Stimulated activated CD4-positive, alpha-beta T cell treated with anti-CD3 and anti-CD28 coated beads, Interleukin-15, amount 100 ng/mL, for 48 hours (primary cell): ENCODE measurements at regions not wholly inside any gene's neighbourhood (a gene's known extent, or its start where the extent isn't known, plus 50 kb on each side); places are given as distances from the start of the nearest gene placed in this dataset.
"Not testable (repeated sequence)": the region's sequence is repeated elsewhere in the genome, so short reads cannot be mapped to it uniquely, and the experiment has no call there.

Experiments used
- DNase-seq, 2 donors: peaks; one replicate each; pipeline ENCODE4 v3.0.0-alpha.2; 2020; ENCODE audit warnings: low read depth in 2 of 2

GRCh38 chr14:82565825-82566224 is 1032.2 kb upstream of the SEL1L start:
- no peak for DNase-seq

DNA sequence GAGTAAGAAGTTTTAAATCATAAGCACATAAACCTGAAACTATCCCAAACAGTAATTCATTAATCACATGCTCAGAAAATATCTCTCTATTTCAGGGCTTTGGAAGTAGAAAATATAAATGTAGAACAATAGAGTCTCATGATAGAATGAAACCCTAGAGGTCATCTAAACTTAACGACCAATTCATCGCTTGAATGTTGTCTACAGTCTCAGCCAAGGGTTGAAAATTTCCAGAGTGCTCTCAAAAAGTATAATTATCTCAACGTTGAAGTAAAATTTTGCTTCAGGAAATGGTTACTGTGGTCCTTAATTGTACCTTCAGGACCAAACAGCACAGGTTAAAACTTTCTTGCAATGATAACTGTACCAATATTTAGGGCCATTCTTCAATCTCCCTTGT is 1053.6 kb upstream of the SEL1L start:
- DNase-seq = no peak

- no peak for DNase-seq
Measured at GRCh38 chr14:82595466-82595865, 1061.8 kb upstream of the SEL1L start.

DNA sequence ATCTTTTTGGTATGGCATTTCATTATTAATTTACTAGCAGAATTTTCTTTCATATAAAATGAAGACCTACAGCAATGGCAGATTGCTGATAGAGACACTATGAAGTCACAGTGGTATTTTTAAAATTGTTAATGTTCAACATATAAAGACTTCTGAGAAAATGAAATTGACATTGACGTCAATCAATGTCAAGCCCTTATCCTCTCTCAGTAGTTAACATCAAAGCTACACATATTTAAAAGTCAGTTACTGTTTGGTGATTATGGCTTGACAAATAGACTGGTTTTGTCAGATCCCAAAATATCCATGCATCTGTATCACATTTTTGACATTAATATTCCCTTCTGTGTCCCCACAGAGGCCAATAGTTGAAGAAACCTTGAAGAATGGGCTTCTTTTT is 1069.1 kb upstream of the SEL1L start:
- no peak for DNase-seq

- DNase-seq = no peak
Measured at GRCh38 chr14:82604819-82605218, 1071.2 kb upstream of the SEL1L start.

DNA sequence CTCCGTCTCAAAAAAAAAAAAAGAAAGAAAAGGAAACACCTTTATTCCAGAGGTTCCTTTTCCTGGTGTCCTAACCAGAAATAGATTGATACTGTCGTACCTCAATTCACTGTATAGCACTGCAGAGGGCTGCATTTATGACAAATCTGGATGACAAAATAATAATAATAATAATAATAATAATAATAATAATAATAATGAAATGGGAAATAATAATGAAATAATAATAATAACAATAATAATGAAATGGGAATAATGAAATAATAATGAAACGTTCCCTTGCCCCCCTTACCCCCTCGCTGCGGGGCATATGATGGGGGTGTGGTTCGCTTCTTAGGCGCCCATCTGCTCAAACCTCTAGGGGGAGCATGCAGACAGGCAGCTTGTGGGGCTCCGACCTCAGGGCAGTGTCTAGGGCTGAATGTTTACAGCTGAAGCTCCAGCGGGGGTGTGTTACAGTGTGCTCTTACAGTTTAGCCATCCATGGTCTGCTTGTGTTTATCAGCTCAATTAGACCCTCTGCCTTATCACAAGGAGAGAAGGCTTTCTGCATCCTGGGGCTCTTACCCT is 1088.3 kb upstream of the SEL1L start:
- no peak for DNase-seq

GRCh38 chr14:82626156-82627066 is 1092.8 kb upstream of the SEL1L start:
- DNase-seq = no peak

- DNase-seq = no peak
Measured at GRCh38 chr14:82635915-82636314, 1102.3 kb upstream of the SEL1L start.

- no peak for DNase-seq
Measured at GRCh38 chr14:82636426-82636825, 1102.8 kb upstream of the SEL1L start.

DNA sequence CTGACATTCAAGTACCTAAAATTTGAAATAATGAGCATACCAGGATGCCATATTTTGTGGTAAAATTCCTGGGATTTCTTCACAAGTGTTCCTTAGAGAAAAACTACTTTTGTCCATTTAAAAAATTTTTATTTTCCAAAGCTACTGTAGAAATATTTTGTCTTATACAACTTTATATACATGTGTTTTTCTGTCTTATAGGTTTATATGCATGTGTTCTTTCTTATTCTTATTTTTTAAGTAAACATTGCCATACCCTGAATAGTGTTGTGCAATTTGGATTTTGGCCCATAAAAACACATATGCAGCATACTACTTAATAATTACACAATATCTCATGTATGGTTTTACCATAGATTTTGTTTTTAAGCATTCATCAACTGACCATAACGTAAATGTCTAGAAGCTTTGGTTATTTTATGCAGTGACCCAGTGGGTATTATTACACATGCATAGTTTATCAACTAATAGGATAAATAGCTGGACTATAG is 1107.4 kb upstream of the SEL1L start:
- no peak for DNase-seq

DNA sequence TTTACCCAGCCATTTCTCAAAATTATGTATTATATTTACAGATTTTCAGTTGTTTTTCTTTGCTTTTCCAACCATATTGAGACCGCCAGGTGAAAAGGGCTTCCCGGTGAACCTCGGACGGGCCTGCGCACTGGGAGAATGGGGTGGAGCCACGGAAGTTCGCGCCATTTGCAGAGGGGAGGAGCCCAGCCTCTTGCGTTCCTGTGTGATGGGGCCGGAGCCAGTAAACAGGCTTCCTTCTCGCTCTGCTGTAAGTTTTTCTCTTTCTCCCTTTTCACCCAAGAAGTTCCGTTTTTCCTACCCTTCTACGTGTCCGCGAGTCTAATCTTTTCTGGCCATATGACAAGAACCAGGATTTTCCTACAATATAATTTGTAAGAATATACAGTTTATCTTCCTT is 1108.8 kb upstream of the SEL1L start:
- peak in 1 of 2 donors; percentile 0 for DNase-seq

GRCh38 chr14:82647088-82647810 is 1113.6 kb upstream of the SEL1L start:
- DNase-seq = no peak

- no peak for DNase-seq
Measured at GRCh38 chr14:82655770-82656169, 1122.1 kb upstream of the SEL1L start.

GRCh38 chr14:82657186-82657675 is 1123.6 kb upstream of the SEL1L start:
- DNase-seq = no peak

GRCh38 chr14:82661258-82661657 is 1127.6 kb upstream of the SEL1L start:
- no peak for DNase-seq

DNA sequence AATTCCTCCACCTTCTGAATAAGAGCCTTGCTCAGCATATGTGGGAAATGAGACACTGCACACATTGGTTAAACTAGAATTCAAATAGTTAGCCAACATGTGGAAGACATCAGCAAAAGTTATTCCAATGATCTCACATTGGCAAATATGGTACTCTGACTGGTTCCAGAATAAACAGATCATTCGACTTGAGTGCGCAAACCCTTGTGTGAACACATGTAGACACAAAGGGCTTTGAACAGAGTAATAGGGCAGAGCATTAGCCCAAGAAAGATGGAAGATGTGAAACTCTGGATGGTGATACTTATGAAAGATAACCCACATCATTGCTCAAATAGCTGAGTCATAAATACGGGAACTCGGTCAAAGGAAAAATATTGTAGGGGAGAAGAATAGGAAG is 1133.4 kb upstream of the SEL1L start:
- no peak for DNase-seq

DNA sequence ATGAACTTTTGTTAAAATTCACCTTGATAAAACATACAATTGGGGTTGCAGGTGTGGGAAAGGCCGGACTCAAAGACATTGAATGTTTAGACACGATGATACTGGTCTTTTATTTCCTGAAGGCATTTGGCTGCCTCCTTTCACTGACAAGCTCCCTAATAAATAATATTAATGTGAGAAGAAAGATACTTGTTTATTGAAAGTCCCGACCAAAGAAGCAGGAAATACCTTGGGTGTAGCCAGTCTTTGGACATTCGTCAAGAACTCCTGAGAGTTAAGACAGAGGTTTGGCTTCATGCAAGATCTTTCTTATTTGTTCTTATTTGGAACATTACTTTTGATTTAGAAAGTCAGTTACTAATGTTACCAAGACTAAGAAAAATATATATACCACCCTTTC is 1133.8 kb upstream of the SEL1L start:
- no peak for DNase-seq

GRCh38 chr14:82676403-82676802 is 1142.8 kb upstream of the SEL1L start:
- no peak for DNase-seq

DNA sequence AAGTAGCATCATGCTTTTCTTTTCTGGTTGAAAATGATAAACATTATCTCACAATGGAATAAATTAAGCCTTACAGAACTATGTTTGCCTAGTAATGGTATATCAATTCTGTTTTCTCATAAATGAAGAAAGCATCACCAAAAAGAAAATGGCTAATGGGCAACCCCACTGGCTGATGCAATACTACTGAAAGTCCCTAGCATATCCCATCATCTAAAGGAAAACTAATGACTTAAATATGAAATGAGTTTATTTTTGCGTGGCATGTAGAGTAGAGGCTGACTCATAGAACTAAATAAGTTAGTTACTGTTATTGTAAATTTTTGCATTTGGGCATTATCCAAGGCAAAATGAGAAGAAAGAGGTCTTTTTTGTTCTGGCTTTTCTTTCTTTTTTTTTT is 1156.3 kb upstream of the SEL1L start:
- no peak for DNase-seq

DNA sequence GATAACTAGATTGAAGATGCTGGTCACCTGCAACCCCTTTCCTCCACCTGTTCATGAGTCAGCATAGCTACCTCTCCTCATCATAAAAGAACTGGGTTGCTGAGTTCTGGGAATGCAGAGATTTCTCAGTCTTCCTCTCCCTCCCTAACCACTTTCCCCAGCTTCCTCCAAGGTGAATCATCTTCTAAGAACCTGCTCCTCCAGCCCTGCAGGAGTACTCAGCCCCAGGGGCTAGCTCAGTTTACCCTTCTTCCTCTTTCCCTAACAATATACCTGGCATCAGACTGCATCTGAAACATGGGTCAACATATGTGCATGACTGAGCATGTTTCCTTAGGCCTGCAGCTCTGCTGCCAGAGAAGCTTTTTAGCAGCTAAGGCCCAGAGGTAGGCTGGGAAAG is 1157.5 kb upstream of the SEL1L start:
- DNase-seq = not testable (repeated sequence)

DNA sequence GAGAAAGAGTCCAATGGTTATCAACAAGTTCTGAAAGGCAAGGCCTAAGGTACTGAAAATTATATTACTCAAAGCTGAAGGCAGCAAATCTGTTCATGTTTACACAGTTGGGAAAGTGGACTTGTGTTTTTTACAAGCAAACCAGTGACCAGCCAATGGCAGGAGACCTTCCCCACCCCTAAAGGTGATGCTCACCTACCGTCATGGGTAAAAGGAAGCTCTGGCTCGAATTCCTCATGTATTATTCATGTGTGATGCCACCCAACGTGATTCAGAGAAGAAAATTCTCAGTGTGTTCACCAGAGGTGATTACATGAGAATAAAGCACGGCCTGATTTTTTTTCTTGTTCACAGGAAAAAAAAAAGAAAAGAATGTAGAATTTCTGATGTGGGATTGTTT is 1161.2 kb upstream of the SEL1L start:
- no peak for DNase-seq

DNA sequence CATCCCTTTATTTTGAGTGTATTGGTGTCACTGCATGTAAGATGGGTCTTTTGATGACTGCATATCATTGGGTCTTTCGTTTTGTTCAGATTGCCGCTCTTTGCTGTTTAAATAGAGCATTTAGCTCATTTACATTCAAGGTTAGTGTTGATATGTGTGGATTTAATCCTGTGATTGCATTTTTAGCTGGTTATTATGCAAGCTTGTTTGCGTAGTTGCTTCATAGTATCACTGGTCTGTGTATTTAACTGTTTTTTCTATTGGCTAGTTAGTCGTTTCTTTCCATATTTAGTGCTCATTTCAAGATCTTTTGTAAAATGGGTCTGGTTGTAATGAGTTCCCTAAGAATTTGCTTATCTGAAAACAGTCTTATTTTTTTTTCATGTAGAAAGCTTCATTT is 1170.6 kb upstream of the SEL1L start:
- no peak for DNase-seq
